HG03521 (cell line): ENCODE measurements at regions not wholly inside any gene's neighbourhood (a gene's known extent, or its start where the extent isn't known, plus 50 kb on each side); places are given as distances from the start of the nearest gene placed in this dataset.
"Not testable (repeated sequence)": the region's sequence is repeated elsewhere in the genome, so short reads cannot be mapped to it uniquely, and the experiment has no call there.

Experiments
- ATAC-seq: cut with Tn5 transposase; IDR thresholded peaks from one replicate; pipeline ENCODE4 v1.9.1; 2021; ENCODE audit warnings: mild to moderate bottlenecking, moderate library complexity; ENCODE audit not compliant: unreplicated experiment

DNA sequence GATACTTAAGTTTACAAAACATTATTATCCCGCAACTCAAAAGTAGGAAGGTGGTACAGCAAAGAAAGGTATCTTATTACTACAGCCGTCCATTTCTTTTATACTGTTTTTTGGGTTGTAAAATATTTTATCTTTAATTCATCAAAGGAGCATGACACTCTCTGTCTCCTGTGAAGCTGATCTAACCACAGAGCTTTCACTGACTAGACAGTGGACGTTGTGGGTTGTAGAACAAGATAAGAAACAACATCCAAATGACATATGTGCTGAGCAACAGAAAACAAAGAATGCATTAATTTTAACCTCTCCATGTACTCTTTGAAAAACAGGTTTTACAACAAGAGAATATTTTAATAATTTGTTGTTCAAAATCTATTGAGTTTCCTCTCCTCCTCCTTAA lies 195.9 kb upstream of the FBXO33 start:
- ATAC-seq = no peak

DNA sequence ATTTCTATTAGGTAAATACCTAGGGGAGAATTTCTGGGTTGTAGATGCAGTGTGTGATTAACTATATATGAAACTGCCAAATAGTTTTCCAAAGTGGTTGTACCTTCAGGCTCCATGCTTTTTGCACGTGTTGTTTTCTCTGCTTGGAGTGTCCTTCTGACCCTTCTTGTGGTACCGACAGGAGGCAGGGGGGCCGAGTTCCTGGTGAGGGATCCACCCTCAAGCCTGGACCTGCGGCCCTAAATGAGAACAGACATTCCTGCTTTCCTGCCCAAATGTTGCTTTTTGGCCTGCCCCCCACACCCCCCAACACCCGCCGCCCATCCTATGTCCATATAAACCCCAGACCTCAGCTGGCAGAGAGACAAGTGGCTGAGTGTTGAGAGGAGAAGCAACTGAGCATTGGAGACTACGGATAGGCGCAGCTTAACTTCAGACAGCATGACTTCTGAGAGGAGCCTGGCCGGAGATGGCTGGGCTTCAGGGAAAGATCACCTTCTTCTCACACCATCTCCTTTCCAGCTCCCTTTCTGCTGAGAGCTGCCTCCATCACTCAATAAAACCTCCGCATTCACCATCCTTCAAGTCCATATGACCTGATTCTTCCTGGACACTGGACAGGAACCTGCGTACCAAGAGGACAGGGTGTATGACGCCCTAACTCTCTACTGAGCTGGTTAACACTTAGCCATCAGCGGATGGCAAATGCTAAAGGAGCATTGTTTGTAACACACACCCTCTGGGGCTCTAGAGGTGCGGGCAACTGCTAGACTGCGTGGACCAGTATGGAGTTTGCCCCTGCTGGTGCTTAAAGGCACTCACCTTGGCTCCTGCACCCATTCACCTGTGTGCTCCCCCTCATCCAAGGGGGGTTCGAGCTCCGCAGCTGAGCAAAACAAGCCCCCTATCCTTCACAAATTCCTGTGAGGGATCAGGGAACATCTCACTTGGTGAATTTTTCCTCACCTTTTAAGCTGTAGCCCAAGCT lies 194.7 kb upstream of the FBXO33 start:
- no peak for ATAC-seq

DNA sequence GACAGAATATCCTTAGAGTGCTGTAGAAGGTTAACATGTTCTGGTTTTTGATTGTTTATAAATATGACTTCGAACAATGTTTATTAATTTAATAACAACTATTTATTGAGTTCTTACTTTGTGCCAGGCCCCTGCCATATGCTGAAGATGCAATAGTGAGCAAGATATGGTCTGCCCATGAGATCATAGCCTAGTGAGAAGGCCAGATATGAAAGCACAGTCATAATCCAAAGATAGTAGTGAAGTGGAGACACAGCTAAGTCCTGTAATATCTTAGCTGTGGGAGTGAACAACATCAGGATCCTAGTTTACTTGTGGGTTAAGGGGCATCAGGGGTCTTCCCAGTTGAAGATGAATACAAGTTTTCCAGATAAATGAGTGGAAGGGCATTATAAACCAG lies 189.4 kb upstream of the FBXO33 start:
- ATAC-seq = no peak

DNA sequence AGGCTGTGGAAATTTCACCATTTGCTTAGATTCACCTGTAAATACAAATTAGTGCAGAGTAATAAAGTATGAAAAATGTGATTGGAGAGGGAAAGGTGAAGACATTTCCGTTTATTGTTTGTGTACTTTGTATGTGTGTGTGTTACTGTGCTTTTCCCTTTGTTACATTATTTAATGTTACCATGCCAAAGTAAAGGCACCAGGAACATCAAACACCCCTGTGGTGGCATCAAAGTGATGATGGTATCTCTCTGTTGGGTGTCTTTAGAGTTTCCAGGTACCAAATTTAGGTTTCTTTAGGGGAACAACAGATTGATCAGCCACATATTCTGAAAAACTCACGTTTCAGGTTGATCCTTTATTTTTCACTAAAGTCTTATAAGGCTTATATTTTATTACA lies 189.0 kb upstream of the FBXO33 start:
- ATAC-seq = no peak

DNA sequence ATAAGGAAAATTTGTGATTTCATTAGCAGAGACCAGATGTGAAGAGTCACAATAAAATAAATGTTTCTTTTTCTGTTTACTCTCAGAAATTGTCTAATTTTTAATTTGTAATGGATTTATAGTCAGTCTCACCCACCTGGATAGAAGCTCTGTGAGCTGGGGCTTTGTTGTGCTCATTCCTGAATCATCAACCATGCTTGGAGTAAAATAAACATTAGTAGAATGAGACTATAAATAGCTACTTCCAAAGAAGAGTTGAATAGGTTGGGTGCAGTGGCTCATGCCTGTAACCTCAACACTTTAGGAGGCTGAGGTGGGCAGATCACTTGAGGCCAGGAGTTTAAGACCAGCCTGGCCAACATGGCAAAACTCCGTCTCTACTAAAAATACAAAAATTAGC lies 185.3 kb upstream of the FBXO33 start:
- no peak for ATAC-seq

DNA sequence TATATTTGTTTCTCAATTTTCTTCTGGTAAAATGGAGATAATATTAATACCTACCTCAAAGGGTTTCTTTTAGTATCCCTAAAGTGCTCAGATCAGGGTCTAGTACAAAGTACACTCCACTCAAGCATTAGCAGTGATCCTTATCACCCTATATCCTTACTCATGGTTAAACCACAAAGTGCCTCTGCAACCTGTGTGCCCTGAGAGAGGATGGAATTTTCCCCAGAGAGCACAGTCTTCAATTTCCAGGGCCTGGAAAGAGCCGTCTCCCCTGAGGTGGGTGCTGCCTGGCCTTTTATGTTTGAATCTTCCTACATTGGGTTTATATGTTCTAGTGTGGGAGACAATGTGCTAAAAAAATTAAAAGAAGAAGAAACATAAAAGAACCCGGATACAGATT lies 183.1 kb upstream of the FBXO33 start:
- no peak for ATAC-seq

DNA sequence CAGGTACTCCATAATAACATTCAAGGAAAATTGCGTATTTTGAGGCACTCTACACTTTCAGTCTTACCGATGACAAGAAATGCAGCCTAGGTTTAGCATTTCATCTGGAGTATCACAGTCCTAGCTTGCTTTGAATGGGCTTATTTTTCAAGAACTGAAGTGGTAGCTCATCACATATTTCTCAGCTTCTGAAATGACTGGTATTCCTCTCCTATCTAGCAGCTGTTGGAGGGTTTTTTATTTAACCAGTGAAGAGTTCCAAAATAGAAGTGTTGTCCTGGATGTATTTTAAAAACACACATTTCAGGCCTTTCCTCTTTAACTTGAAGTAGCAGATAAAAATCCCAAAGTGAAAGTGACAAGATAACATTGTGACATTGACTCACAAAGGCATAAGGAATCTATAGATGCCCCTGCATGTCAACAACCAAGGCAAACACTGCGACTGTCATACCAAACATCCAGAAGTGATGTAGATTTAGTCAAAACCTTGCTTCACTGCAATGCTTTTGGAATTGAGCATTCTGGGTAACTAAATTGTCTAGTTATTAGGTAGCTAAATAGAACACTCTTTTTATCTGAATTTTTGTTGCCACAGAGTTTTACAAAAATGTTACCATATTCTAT lies 182.2 kb upstream of the FBXO33 start:
- ATAC-seq = no peak

DNA sequence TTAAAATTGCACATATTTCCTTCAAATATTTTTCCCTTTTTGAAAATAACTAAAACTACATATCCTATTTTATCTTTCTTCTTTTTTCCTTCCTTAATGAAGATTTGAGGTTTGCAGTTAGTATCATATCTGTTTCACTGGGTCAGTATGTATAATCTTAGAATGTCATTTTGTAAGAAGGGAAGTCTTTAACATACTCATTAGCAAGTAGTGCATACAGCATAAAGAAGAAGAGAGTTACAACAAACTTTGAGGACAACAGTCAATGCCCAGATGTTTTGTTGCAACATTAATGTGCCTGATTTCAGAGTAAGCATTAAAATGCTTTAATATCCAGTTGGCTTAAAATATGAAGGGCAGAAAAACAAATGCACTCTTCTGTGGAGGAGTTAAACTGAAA lies 176.9 kb upstream of the FBXO33 start:
- ATAC-seq = no peak

DNA sequence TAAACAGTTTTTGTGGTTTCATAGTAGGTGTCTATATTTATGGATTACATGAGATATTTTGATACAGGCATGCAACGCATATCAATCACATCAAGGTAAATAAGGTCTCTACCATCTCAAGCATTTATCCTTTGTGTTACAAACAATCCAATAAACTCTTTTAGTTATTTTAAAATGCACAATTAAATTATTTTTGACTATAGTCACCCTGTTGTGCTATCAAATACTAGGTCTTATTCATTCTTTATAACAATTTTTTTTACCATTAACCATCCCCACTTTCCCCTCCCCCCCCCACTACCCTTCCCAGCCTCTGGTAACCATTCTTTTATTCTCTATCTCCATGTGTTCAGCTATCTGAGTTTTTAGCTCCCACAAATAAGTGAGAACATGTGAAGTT lies 175.7 kb upstream of the FBXO33 start:
- ATAC-seq = no peak

DNA sequence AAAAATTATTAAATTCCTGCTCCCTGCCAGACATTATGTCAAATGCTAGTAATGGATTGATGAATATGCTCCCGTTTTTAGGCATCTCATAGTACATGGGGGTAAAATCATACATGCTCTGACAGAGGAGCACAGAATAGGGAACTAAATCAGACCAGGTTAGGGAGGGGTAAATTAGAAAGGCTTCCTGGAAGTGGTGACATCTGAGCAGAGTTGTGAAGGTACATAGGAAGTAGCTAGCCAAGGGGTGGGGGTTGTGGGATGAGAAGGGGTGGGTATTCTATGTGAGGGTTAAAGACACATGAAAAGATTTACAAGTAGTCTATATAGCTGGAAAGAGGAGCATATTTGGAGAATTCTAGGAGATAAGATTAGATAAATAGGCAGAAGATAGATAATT lies 171.7 kb upstream of the FBXO33 start:
- ATAC-seq = no peak

DNA sequence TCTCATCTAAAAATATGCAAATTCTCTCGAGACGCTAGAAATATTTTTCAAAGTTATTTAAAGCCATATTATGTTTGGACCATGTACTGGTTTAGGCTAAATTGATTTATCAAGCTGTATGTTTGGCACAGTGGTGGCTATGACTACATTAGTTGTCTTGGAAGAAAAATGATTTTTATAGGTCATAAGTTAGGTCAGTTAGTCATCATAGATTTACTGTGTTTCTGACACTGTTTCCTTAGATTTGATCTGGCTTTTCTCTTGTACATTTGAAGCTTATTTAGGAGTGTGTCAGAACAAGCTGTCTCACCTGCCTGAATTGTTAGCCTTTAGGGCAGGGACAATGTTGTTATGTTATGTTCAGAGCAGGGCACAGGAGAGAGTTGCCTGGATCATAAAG lies 161.1 kb upstream of the FBXO33 start:
- ATAC-seq = no peak

DNA sequence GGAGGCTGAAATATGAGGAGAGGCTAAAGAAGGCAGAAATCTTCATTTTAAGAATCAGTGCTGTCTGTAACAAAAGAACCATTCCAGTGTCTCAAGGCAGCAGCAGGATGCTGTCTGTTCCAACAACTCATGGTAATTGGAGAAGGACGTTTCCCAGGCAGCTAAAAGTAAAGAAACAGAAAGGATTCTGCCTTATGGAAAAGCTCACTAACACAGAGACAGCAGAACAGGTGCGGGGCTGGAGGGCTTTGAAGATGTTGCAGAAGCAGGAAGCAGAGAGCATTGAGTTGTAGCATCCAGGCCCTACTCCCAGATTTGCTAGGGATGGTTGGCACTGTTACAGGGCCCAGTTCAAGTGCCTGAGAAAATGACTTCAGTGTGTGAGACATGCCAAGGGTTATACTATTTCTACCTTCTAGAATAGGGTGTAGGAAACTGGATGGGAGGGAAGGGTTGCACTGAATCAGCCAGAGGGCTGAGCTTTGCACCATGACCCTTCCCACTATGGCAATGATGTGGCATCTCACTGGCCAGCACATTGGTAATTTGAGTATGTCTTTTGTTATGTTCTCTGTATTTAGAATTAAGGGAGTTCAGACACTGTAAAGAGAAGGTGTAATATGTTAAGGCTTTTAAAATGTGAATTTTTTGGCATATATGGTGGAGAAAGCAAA lies 160.0 kb upstream of the FBXO33 start:
- no peak for ATAC-seq

DNA sequence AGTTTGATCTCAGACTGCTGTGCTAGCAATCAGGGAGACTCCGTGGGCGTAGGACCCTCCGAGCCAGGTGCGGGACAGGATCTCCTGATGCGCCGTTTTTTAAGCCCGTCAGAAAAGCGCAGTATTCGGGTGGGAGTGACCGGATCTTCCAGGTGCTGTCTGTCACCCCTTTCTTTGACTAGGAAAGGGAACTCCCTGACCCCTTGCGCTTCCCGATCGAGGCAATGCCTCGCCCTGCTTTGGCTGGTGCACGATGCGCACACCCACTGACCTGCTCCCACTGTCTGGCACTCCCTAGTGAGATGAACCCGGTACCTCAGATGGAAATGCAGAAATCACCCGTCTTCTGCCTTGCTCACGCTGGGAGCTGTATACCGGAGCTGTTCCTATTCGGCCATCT lies 157.6 kb upstream of the FBXO33 start:
- ATAC-seq = not testable (repeated sequence)

DNA sequence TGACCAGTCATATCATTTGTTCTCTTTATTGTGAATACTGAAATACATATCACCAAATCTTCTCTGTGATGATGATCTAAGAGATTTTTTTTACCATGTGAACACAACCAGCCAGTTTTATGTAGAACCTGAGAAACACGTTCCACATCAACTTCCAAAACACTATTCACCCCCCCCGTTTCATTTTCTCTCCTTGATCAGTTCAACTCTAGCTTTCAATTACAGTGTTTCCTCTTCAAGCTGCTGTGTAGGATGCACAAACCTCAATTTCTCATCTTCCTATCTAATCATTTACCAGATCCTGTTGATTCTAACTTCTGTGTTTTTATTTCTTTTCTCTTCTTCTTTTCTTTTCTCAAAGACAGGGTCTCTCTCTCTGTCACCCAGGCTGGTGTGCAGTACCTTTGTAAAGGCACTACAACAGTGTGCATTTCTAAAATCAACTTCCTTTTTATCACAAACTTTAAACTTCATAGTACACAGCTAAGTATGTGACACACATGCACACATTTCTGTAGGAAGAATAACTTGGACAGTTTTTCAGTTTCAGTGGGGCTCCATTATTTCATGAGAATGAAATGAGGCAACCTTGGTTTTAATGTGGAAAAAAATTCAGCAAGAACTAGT lies 149.9 kb upstream of the FBXO33 start:
- ATAC-seq = no peak

DNA sequence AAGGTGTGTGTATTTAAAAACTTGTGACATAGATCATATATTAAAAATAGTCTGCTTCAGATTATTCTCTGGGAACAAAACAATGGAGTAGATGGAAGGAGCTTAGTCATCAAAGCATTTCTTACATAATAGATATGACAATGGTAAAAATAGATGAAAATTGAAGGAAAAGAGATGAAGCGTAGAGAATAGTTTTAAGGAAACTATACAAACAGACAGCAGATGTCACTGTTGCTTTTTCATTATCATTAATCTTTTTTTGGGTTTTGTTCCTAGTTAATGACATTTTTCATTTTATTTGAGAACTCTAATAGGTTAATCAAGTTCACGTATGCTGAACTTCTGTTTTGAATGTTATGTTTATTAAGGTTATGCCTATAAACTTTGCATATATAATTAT lies 149.2 kb upstream of the FBXO33 start:
- no peak for ATAC-seq

DNA sequence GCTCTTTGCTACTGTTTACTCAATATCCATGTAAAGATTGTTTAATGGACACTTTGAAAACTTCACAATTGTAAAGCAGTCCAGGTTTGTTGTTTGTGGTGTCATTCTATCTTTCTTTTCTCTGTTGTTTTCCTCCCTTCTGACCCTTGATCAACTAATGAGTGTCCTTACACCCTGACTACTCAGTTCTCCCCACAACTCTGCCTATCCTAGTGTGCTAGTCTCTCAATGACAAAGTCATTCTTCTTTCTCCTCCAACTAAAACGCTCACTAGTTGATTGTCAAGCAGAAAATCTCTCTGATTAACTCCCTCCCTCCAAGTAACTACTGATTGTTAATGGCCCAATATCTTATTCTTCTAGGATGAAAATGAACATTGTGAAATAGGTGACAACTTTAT lies 148.5 kb upstream of the FBXO33 start:
- no peak for ATAC-seq

DNA sequence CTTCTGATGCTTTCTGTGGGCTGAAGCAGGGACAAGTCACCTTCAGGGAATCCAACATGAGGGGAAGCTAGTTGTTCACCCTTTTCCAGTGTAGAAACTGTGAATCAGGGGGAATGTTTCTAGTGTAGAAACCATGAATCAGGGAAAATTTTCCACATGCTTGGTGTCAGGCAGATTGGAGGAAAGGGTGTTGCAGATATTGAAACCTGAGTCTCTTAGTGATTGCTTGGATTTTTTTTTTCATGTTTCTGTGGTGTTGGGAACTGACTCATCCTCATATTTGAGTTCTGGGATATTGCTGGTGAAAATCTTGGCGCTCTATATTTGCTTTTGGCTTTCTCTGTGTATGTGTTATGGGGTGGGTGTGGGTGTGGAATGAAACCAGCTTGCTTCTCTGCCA lies 144.5 kb upstream of the FBXO33 start:
- no peak for ATAC-seq

DNA sequence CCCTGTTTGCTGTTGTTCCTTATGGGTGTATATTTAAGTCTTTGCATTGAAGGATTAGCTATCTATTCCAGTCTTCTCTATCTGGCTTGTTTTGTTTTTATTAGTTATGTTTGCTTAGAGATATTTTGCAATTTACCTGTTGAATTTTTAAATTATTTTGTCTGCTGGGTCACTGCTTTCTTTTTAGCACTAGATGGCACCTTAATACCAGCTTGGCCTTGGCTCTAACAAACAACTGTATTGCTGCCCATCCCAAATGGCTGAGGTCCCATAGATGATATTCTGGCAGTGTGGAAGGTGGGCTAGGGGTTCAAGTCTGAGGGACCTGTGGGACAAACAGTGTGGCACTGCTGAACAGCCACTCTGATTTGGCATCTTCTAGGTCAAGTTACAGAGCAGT lies 144.0 kb upstream of the FBXO33 start:
- no peak for ATAC-seq

DNA sequence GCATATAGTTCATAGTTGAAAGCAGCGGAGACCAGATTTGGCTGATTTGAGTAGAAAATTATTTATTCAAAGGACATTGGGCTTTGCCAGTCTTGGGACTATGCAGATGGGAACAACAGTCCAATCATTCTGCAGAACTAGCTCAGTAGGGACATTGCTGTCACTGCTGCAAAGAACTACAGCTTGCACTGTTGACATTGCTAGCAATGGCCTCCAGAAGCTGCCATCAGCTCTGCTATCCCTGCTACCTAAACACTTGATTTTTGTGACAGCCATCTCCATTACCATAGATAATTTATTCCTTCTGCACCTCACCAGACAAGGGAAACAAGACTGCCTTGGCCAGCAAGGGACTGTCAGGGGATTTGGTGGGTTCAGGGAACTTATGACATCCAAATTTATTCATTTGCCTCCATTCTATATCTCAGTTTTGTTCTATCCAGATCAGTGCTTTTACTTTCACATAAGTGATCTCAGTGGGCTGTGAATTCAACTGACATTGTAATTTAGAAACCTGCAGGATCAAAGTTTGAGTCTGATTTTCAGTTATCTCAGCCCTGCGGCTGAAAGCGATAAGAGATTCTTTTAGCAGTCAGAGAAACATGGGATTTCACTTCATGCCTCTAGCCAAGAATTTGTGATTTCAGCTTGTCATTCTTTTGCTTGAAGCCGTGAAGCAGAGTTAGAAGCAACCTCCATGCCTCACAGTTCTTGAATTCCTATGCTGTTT lies 136.7 kb upstream of the FBXO33 start:
- ATAC-seq = no peak

DNA sequence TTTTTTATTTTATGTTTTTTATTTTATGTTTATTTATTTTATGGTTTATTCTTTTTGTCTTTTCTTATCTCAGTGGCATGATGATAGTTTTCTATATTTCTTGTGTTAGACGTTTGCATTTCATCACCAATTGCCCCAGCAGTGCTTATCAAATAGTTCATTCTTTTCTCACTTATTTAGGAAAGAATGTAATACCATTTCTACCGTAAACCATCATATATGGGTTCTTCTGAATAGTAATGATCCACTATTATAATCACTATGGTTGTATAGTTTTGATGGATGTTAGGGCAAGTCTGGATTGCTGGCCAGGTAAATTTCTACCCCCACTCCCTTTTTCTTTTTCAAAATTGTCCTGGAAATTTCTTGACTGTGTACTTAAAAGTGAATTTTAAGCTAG lies 134.6 kb upstream of the FBXO33 start:
- no peak for ATAC-seq

DNA sequence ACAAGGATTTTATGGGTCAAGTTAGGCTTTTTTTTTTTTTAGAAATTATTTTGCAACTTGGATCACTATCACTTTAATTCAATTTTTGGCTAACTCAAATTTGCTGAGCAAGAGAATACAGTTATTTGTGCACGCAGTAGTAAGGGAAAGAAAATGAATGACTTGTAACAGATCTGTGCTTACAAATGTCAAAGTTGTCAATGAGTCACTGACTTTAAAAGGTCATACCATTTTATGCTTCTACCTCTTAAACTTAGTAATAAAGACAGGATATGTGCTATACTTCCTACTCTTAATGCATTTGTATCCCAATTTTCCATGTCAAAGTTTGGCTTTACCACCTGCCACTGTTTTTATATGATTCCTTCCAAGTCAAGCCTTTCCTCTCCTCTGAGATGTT lies 131.1 kb upstream of the FBXO33 start:
- ATAC-seq = no peak
